IMR-90 (cell line): ENCODE measurements at regions not wholly inside any gene's neighbourhood (a gene's known extent, or its start where the extent isn't known, plus 50 kb on each side); places are given as distances from the start of the nearest gene placed in this dataset.

Experiments
- ATAC-seq: fragments of 200-7000 bp; cut with Tn5 transposase; 2 replicates; pipeline ENCODE4 v1.9.1; 2020; ENCODE audit warnings: low read depth, mild to moderate bottlenecking, moderate library complexity
- BruUV-seq: library from RNA; stranded (reverse); fragments of 400-500 nt; replicated peaks from 2 replicates; lab custom pipeline; 2021; lab: Mats Ljungman, UMichigan
- CTCF ChIA-PET: fragments of 300-600 bp; formaldehyde crosslinking; extraction: SDS; loops from one replicate; lab custom pipeline; 2021; ENCODE audit warnings: antibody characterized with exemption; lab: Yijun Ruan, JAX
- POLR2A ChIA-PET: fragments of 300-600 bp; sonication (Branson Sonifier 250); formaldehyde crosslinking; loops from one replicate; lab custom pipeline; 2022; ENCODE audit warnings: antibody characterized with exemption; ENCODE audit not compliant: unreplicated experiment; lab: Charles Lee
- DNase-seq: peaks from one replicate; pipeline ENCODE4 v3.0.0; 2013
- H2AFZ ChIP-seq: replicated peaks from 2 replicates; pipeline ENCODE3; 2013; ENCODE audit warnings: low read length, mild to moderate bottlenecking; ENCODE audit not compliant: poor library complexity
- H2AK5ac ChIP-seq: 2 replicates; pipeline ENCODE4 v1.6.1; 2013; ENCODE audit warnings: low read depth, low read length, inconsistent platforms
- H2AK9ac ChIP-seq: replicated peaks from 2 replicates; pipeline ENCODE3; 2013; ENCODE audit warnings: mild to moderate bottlenecking, low read depth, low read length, moderate library complexity; ENCODE audit not compliant: poor library complexity
- H2BK120ac ChIP-seq: 2 replicates; pipeline ENCODE4 v1.6.1; 2013; ENCODE audit warnings: low read depth, low read length, inconsistent platforms
- H2BK15ac ChIP-seq: 3 replicates; pipeline ENCODE4 v1.6.1; 2013; ENCODE audit warnings: low read depth, low read length, inconsistent platforms
- H2BK20ac ChIP-seq: 2 replicates; pipeline ENCODE4 v1.6.1; 2013; ENCODE audit warnings: low read depth, mild to moderate bottlenecking, inconsistent platforms, low read length, moderate library complexity
- H2BK5ac ChIP-seq: 2 replicates; pipeline ENCODE4 v1.6.1; 2013; ENCODE audit warnings: mild to moderate bottlenecking, low read depth, low read length, inconsistent platforms; ENCODE audit not compliant: poor library complexity, severe bottlenecking
- H3K14ac ChIP-seq: replicated peaks from 2 replicates; pipeline ENCODE4 v1.6.1; 2013; ENCODE audit warnings: low read depth, low read length, inconsistent platforms
- H3K18ac ChIP-seq: 2 replicates; pipeline ENCODE4 v1.6.1; 2013; ENCODE audit warnings: low read depth, low read length, control low read depth
- H3K23ac ChIP-seq: 2 replicates; pipeline ENCODE4 v1.6.1; 2013; ENCODE audit warnings: low read depth, low read length, inconsistent platforms
- H3K27ac ChIP-seq: 2 replicates; pipeline ENCODE4 v1.5.1; 2013; ENCODE audit warnings: mild to moderate bottlenecking, control low read depth, low read length; ENCODE audit not compliant: insufficient read depth
- H3K27me3 ChIP-seq: 2 replicates; pipeline ENCODE4 v1.6.1; 2013; ENCODE audit warnings: low read length; ENCODE audit not compliant: control insufficient read depth, insufficient read depth
- H3K36me3 ChIP-seq: 2 replicates; pipeline ENCODE4 v1.6.1; 2013; ENCODE audit warnings: low read length, mixed read lengths; ENCODE audit not compliant: control insufficient read depth, insufficient read depth
- H3K4ac ChIP-seq: 2 replicates; pipeline ENCODE4 v1.6.1; 2013; ENCODE audit warnings: low read depth, low read length, inconsistent platforms
- H3K4me1 ChIP-seq: 2 replicates; pipeline ENCODE4 v1.6.1; 2013; ENCODE audit warnings: low read length, mixed read lengths; ENCODE audit not compliant: control insufficient read depth, insufficient read depth
- H3K4me2 ChIP-seq: 2 replicates; pipeline ENCODE4 v1.6.1; 2013; ENCODE audit warnings: low read depth, mild to moderate bottlenecking, control low read depth, low read length, moderate library complexity
- H3K4me3 ChIP-seq: 2 replicates; pipeline ENCODE4 v1.5.1; 2013; ENCODE audit warnings: low read depth, mild to moderate bottlenecking, control low read depth, low read length, moderate library complexity; ENCODE audit not compliant: insufficient read depth
- H3K56ac ChIP-seq: 2 replicates; pipeline ENCODE4 v1.6.1; 2013; ENCODE audit warnings: low read length, inconsistent platforms; ENCODE audit not compliant: insufficient read depth; ENCODE audit errors: extremely low read depth
- H3K79me1 ChIP-seq, 2 experiments: 2 replicates each; pipeline ENCODE4 v1.6.1; 2013; ENCODE audit warnings: low read length in 2 of 2, inconsistent platforms in 1 of 2, low read depth in 1 of 2
- H3K9ac ChIP-seq: 2 replicates; pipeline ENCODE4 v1.6.1; 2013; ENCODE audit warnings: low read depth, low read length, control low read depth
- H3K9me1 ChIP-seq: 2 replicates; pipeline ENCODE4 v1.6.1; 2013; ENCODE audit warnings: low read length, inconsistent platforms; ENCODE audit not compliant: insufficient read depth
- H3K9me3 ChIP-seq: 2 replicates; pipeline ENCODE4 v1.6.1; 2013; ENCODE audit warnings: low read length; ENCODE audit not compliant: control insufficient read depth, insufficient read depth
- H4K20me1 ChIP-seq: 2 replicates; pipeline ENCODE4 v1.6.1; 2013; ENCODE audit warnings: low read length, inconsistent platforms; ENCODE audit not compliant: insufficient read depth
- H4K5ac ChIP-seq: 2 replicates; pipeline ENCODE4 v1.6.1; 2013; ENCODE audit warnings: mild to moderate bottlenecking, low read depth, low read length, control low read depth
- H4K8ac ChIP-seq, 2 experiments: 2 replicates each; pipeline ENCODE4 v1.6.1; 2013; ENCODE audit warnings: low read depth in 2 of 2, low read length in 2 of 2, control low read depth in 1 of 2, inconsistent platforms in 1 of 2
- H4K91ac ChIP-seq: 2 replicates; pipeline ENCODE4 v1.6.1; 2013; ENCODE audit warnings: low read depth, low read length, inconsistent platforms; ENCODE audit not compliant: insufficient read depth
- BHLHE40 ChIP-seq: fragments of 150-350 bp; IDR thresholded peaks from 2 replicates; pipeline ENCODE4 v1.6.1; 2016; ENCODE audit warnings: mild to moderate bottlenecking, low read depth, low read length
- FOS ChIP-seq: fragments of 150-350 bp; IDR thresholded peaks from 2 replicates; pipeline ENCODE4 v1.6.1; 2016; ENCODE audit warnings: low read depth, low read length
- MAFK ChIP-seq: IDR thresholded peaks from 2 replicates; pipeline ENCODE4 v1.6.1; 2012; ENCODE audit warnings: low read depth, low read length, improper control_type of control experiment
- MXI1 ChIP-seq: IDR thresholded peaks from 2 replicates; pipeline ENCODE4 v1.6.1; 2012; ENCODE audit warnings: low read depth, mild to moderate bottlenecking, low read length, moderate library complexity, borderline replicate concordance
- NFE2L2 ChIP-seq: fragments of 150-350 bp; IDR thresholded peaks from 2 replicates; pipeline ENCODE4 v1.6.1; 2016; ENCODE audit warnings: low read depth, mild to moderate bottlenecking, low read length
- RCOR1 ChIP-seq: IDR thresholded peaks from 2 replicates; pipeline ENCODE4 v1.6.1; 2012; ENCODE audit warnings: mild to moderate bottlenecking, low read length, improper control_type of control experiment; ENCODE audit not compliant: insufficient replicate concordance
- RFX5 ChIP-seq: IDR thresholded peaks from 2 replicates; pipeline ENCODE4 v1.8.0; 2012; ENCODE audit warnings: low read depth, mild to moderate bottlenecking, low read length, moderate library complexity
- SMC3 ChIP-seq: fragments of 150-350 bp; IDR thresholded peaks from 2 replicates; pipeline ENCODE4 v1.6.1; 2016; ENCODE audit warnings: low read depth, mild to moderate bottlenecking, antibody characterized with exemption, low read length, moderate library complexity
- dilution Hi-C: fragments of 300-500 bp; cut with HindIII; formaldehyde crosslinking; loops from one replicate; pipeline ENCODE4 v1.14.3; 2018; ENCODE audit warnings: low sequenced_read_pairs; ENCODE audit not compliant: unreplicated experiment
- in situ Hi-C: fragments of 300-500 bp; cut with MboI; formaldehyde crosslinking; loops from 3 replicates; pipeline ENCODE4 v1.14.3; 2019; ENCODE audit warnings: low sequenced_read_pairs, inconsistent platforms, mixed read lengths
- intact Hi-C: fragments of 100-400 bp; cut with micrococcal nuclease; formaldehyde crosslinking; loops from 2 replicates; pipeline ENCODE4 v1.10.0; 2022

DNA sequence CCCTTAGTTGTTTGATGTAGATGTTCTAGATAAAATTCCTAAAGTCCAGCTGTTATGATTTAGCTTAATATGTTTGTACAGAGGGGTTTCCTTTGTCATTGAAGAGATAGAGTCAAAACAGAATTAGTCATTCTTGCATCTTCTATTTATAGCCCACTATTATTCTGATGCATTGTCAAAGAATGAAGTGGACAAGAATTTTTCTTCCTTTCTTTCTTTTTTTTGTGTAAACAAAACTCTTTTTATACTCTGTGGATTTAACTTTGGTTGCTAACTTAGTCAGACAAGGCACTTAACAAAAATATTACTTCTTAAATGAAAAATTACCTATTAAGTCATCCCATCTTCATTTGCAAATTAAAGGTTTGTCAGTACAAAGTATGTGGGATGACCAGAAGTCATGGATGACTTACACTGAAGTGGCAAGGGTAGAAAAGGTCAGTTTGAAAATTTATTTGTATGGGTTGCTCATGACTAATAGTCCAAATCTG lies 215.6 kb upstream of the DDHD1 start:
- H3K9ac ChIP-seq, result no peak overlapping the region
- POLR2A ChIA-PET, result interaction anchor here (0.7 kb wide), 1 partner anchor 13 kb away, joined by 3 read pairs; no protein-coding TSS in a partner anchor

More for the DNA sequence above, 215.6 kb upstream of the DDHD1 start:
- Histone ChIP-seq H2BK20ac (no peak overlapping the region), H2BK15ac (no peak overlapping the region), H3K27me3 (peaks cover 2% of the 10 kb centered on the region; the same call in 1 of the 2 replicates), H3K4me3 (no peak overlapping the region), H3K27ac (no peak overlapping the region), H3K56ac (no peak overlapping the region), H3K9me3 (no peaks in the 10 kb centered on the region), H4K8ac (no peak overlapping the region), H2AK9ac (no peak overlapping the region), H2AFZ (no peak overlapping the region), H3K4ac (no peak overlapping the region), H3K14ac (no peak overlapping the region), H3K79me1 (no peaks in the 10 kb centered on the region), H3K36me3 (no peaks in the 10 kb centered on the region), H3K4me1 (peaks cover 17% of the 10 kb centered on the region), H4K5ac (no peak overlapping the region; the same call in 1 of the 2 replicates), H2BK120ac (no peak overlapping the region), H3K9me1 (peaks cover 12% of the 10 kb centered on the region), H2AK5ac (no peak overlapping the region), H4K20me1 (no peaks in the 10 kb centered on the region), H2BK5ac (peak overlapping the region; percentile 50), H4K91ac (no peak overlapping the region), H3K18ac (peak overlapping the region; percentile 47; the same call in 1 of the 2 replicates), H3K4me2 (peak overlapping the region; percentile 67; the same call in 1 of the 2 replicates), H3K23ac (no peak overlapping the region)
- TF ChIP-seq MXI1 (no peak), MAFK (no peak), RFX5 (no peak), BHLHE40 (no peak), RCOR1 (no peak), NFE2L2 (no peak), SMC3 (no peak), FOS (peak; percentile 30; the same call in 1 of the 2 replicates)
- CTCF ChIA-PET, result interaction anchor here (0.8 to 1.4 kb wide), 7 partner anchors 8 to 73 kb away, joined by 3 to 6 read pairs (median 3); no protein-coding TSS in a partner anchor
- DNase-seq (peak; percentile 88), ATAC-seq (peak; percentile 81)
- intact Hi-C loops (loop anchor here (2.0 to 5.0 kb wide), 2 partner anchors 42 to 169 kb away; no protein-coding TSS in a partner anchor), in situ Hi-C loops (no loop called here), dilution Hi-C loops (no loop called here)
- no TSS peak for BruUV-seq
